OCI-LY7 (cell line): ENCODE measurements at regions not wholly inside any gene's neighbourhood (a gene's known extent, or its start where the extent isn't known, plus 50 kb on each side); places are given as distances from the start of the nearest gene placed in this dataset.

Source experiments
- BruUV-seq: library from RNA; stranded (reverse); fragments of 400-500 nt; replicated peaks from 2 replicates; lab custom pipeline; 2021; lab: Mats Ljungman, UMichigan
- CTCF ChIA-PET: fragments of 300-600 bp; sonication (Branson Sonifier 250); formaldehyde crosslinking; loops from one replicate; lab custom pipeline; 2022; ENCODE audit warnings: antibody characterized with exemption; ENCODE audit not compliant: unreplicated experiment; lab: Charles Lee
- POLR2A ChIA-PET: fragments of 300-600 bp; sonication (Branson Sonifier 250); formaldehyde crosslinking; loops from one replicate; lab custom pipeline; 2022; ENCODE audit warnings: antibody characterized with exemption; lab: Charles Lee
- DNase-seq: peaks from one replicate; pipeline ENCODE4 v3.0.0-alpha.2; 2015; ENCODE audit warnings: low spot score
- H2AFZ ChIP-seq: fragments of 200-600 bp; sonication (generic), shearing (Covaris generic); 2 replicates; pipeline ENCODE4 v1.6.1; 2014; ENCODE audit warnings: mild to moderate bottlenecking, antibody characterized with exemption, low read length, moderate library complexity
- H3K27ac ChIP-seq: fragments of 200-600 bp; sonication (generic); 2 replicates; pipeline ENCODE4 v1.5.1; 2014; ENCODE audit warnings: mixed run types, low read depth, mild to moderate bottlenecking, moderate library complexity, low read length, inconsistent platforms; ENCODE audit not compliant: poor library complexity, severe bottlenecking
- H3K36me3 ChIP-seq: fragments of 200-600 bp; sonication (generic); 2 replicates; pipeline ENCODE4 v1.6.1; 2014; ENCODE audit warnings: mild to moderate bottlenecking, antibody characterized with exemption, low read length, moderate library complexity, mixed read lengths; ENCODE audit not compliant: insufficient read depth
- H3K4me1 ChIP-seq: fragments of 200-600 bp; sonication (generic); 2 replicates; pipeline ENCODE4 v1.5.1; 2014; ENCODE audit warnings: mild to moderate bottlenecking, low read length; ENCODE audit not compliant: insufficient read depth, poor library complexity, severe bottlenecking
- H3K4me2 ChIP-seq: fragments of 200-600 bp; sonication (generic); 2 replicates; pipeline ENCODE4 v1.6.1; 2014; ENCODE audit warnings: mild to moderate bottlenecking, low read length
- H3K4me3 ChIP-seq: fragments of 200-600 bp; sonication (generic); 2 replicates; pipeline ENCODE4 v1.5.1; 2014; ENCODE audit warnings: mild to moderate bottlenecking, low read depth, low read length; ENCODE audit not compliant: poor library complexity, severe bottlenecking
- H3K79me2 ChIP-seq: fragments of 200-600 bp; sonication (generic); 2 replicates; pipeline ENCODE4 v1.6.1; 2016; ENCODE audit warnings: low read depth, mild to moderate bottlenecking, low read length, moderate library complexity, mixed read lengths; ENCODE audit not compliant: insufficient read depth
- H3K9me2 ChIP-seq: fragments of 200-600 bp; sonication (generic); 2 replicates; pipeline ENCODE4 v1.6.1; 2016; ENCODE audit warnings: mild to moderate bottlenecking, low read length, mixed read lengths; ENCODE audit not compliant: insufficient read depth
- H3K9me3 ChIP-seq: fragments of 200-600 bp; sonication (generic); 2 replicates; pipeline ENCODE4 v1.6.1; 2014; ENCODE audit warnings: mild to moderate bottlenecking, mixed run types, low read length, mixed read lengths
- H4K20me1 ChIP-seq: fragments of 200-600 bp; sonication (generic); 2 replicates; pipeline ENCODE4 v1.6.1; 2014; ENCODE audit warnings: mild to moderate bottlenecking, antibody characterized with exemption, low read length, moderate library complexity, mixed read lengths; ENCODE audit not compliant: insufficient read depth
- CTCF ChIP-seq: fragments of 200-600 bp; sonication (generic); conservative IDR thresholded peaks from 2 replicates; pipeline ENCODE4 v1.5.1; 2014; ENCODE audit warnings: mild to moderate bottlenecking, antibody characterized with exemption, low read length, moderate library complexity, mixed read lengths
- EZH2phosphoT487 ChIP-seq: fragments of 200-600 bp; sonication (generic); IDR thresholded peaks from 2 replicates; pipeline ENCODE4 v1.6.1; 2018; ENCODE audit warnings: low read depth, borderline replicate concordance, mild to moderate bottlenecking, mixed run types, antibody characterized with exemption, low read length, moderate library complexity, mixed read lengths
- intact Hi-C: fragments of 100-400 bp; cut with micrococcal nuclease; formaldehyde crosslinking; loops from one replicate; pipeline ENCODE4 v1.10.0; 2022; ENCODE audit not compliant: unreplicated experiment

- Histone ChIP-seq H3K4me3 (no peak overlapping the region), H4K20me1 (no peaks in the 10 kb centered on the region), H3K27ac (no peak overlapping the region), H3K36me3 (no peaks in the 10 kb centered on the region), H3K9me2 (no peaks in the 10 kb centered on the region), H3K4me2 (no peak overlapping the region), H2AFZ (no peak overlapping the region), H3K4me1 (no peaks in the 10 kb centered on the region), H3K9me3 (no peaks in the 10 kb centered on the region), H3K79me2 (no peaks in the 10 kb centered on the region)
- ChIA-PET POLR2A (interaction anchor here (0.6 kb wide), 1 partner anchor 514 kb away, joined by 5 read pairs; no protein-coding TSS in a partner anchor), CTCF (no interaction called here)
- TF ChIP-seq EZH2phosphoT487 (no peak), CTCF (no peak)
- intact Hi-C loops = no loop called here
- DNase-seq = no peak
- BruUV-seq = no TSS peak
Observed at GRCh38 chr12:124726596-124727263, 136.9 kb downstream of the SCARB1 start.

GRCh38 chr12:124725597-124726237, 137.9 kb downstream of the SCARB1 start:
- no peaks in the 10 kb centered on the region for H3K9me2 ChIP-seq
- H3K4me2 ChIP-seq = no peak overlapping the region
- no peaks in the 10 kb centered on the region for H3K79me2 ChIP-seq
- no peak for DNase-seq
- TF ChIP-seq EZH2phosphoT487 (no peak), CTCF (no peak)
- H4K20me1 ChIP-seq = no peaks in the 10 kb centered on the region
- H3K9me3 ChIP-seq = no peaks in the 10 kb centered on the region
- no peak overlapping the region for H2AFZ ChIP-seq
- no peaks in the 10 kb centered on the region for H3K36me3 ChIP-seq
- no peak overlapping the region for H3K27ac ChIP-seq
- no peak overlapping the region for H3K4me3 ChIP-seq
- POLR2A ChIA-PET = interaction anchor here (0.6 kb wide), 1 partner anchor 1085 kb away, joined by 3 read pairs; no protein-coding TSS in a partner anchor
- H3K4me1 ChIP-seq = no peaks in the 10 kb centered on the region
- CTCF ChIA-PET = interaction anchor here (0.5 kb wide), 1 partner anchor 1014 kb away, joined by 10 read pairs; the partner anchor contains the start of gene ATP6V0A2
- intact Hi-C loops = no loop called here
- BruUV-seq = no TSS peak

GRCh38 chr12:124725099-124725498, 138.6 kb downstream of the SCARB1 start:
- Histone ChIP-seq H3K79me2 (no peaks in the 10 kb centered on the region), H3K4me3 (no peak overlapping the region), H3K4me2 (no peak overlapping the region), H4K20me1 (no peaks in the 10 kb centered on the region), H3K27ac (no peak overlapping the region), H3K9me3 (no peaks in the 10 kb centered on the region), H3K9me2 (no peaks in the 10 kb centered on the region), H2AFZ (no peak overlapping the region), H3K36me3 (no peaks in the 10 kb centered on the region), H3K4me1 (no peaks in the 10 kb centered on the region)
- DNase-seq = no peak
- ChIA-PET POLR2A (no interaction called here), CTCF (no interaction called here)
- intact Hi-C loops = no loop called here
- BruUV-seq = no TSS peak
- TF ChIP-seq EZH2phosphoT487 = no peak
- no peak for TF ChIP-seq CTCF
